ENCODE measurements at regions not wholly inside any gene's neighbourhood (a gene's known extent, or its start where the extent isn't known, plus 50 kb on each side); places are given as distances from the start of the nearest gene placed in this dataset.

DNA sequence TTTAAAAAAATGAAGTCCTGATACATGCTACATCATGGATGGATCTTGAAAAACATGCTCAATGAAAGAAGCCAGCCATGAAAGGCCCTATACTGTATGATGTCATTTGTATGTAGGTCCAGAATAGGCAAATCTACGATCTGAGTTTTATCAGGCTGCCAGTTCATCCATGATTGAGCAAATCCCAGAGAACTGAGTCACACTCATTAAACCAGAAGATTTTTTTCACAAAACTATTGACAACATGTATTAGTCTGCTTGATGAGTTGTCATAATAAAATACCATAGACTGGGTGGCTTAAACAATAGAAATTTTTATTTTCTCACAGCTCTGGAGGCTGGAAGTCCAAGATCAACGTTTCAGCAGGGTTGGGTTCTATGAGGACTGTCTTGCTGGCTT lies 130.7 kb downstream of the MREG start:
- DNase-seq: no peak
- TF ChIP-seq NFIC (IDR thresholded peaks at IDR 0.05; ENCODE audit: borderline replicate concordance): no peak
- TF ChIP-seq POLR2AphosphoS5 (IDR thresholded peaks at IDR 0.05; ENCODE audit: low read depth, low read length): no peak
- TF ChIP-seq, protein P1, sequence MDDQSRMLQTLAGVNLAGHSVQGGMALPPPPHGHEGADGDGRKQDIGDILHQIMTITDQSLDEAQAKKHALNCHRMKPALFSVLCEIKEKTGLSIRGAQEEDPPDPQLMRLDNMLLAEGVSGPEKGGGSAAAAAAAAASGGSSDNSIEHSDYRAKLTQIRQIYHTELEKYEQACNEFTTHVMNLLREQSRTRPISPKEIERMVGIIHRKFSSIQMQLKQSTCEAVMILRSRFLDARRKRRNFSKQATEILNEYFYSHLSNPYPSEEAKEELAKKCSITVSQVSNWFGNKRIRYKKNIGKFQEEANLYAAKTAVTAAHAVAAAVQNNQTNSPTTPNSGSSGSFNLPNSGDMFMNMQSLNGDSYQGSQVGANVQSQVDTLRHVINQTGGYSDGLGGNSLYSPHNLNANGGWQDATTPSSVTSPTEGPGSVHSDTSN (IDR thresholded peaks at IDR 0.05): no peak

GRCh38 chr2:215881582-215881981 lies 131.8 kb downstream of the MREG start:
- no peaks in the 10 kb centered on the region for H4K20me1 ChIP-seq (ENCODE audit: insufficient read depth)
- H3K9ac ChIP-seq: no peak overlapping the region
- H2AFZ ChIP-seq (ENCODE audit: low read depth): no peak overlapping the region
- no peaks in the 10 kb centered on the region for H3K9me2 ChIP-seq
- TF ChIP-seq TCF12 (IDR thresholded peaks at IDR 0.05) (0 out of 2 replicates have a peak, but pooled peaks have one; percentile 12), NFIC (IDR thresholded peaks at IDR 0.05; ENCODE audit: borderline replicate concordance) (peak; percentile 38; the same call in 1 of the 2 replicates), SMC3 (IDR thresholded peaks at IDR 0.05; ENCODE audit: low read depth, low read length) (no peak)
- peak overlapping the region in 1 of 2 experiments; percentile 15; a peak in 1 of 4 replicates for H3K27ac ChIP-seq (ENCODE audit: low read depth in 2 of 2, low read length in 1 of 2)
- H3K79me2 ChIP-seq (ENCODE audit: insufficient read depth): no peaks in the 10 kb centered on the region
- no peaks in the 10 kb centered on the region for H3K9me3 ChIP-seq
- ChIA-PET CTCF (interaction anchor here (0.9 to 1.4 kb wide), 3 partner anchors 14 to 33 kb away, joined by 3 to 4 read pairs (median 3); no protein-coding TSS in a partner anchor), POLR2A (no interaction called here)
- peaks cover 5% of the 10 kb centered on the region for H3F3A ChIP-seq (replicated peaks; ENCODE audit: insufficient read depth)
- WGBS (ENCODE audit: low lambda C conversion rate): 81% methylated on average over 2 of the region's 2 CpGs
- peaks cover 0 to 21% of the 10 kb centered on the region in 2 experiments; a peak in 1 of 4 replicates for H3K4me1 ChIP-seq (ENCODE audit: control insufficient read depth in 1 of 2, insufficient read depth in 2 of 2, low read depth in 1 of 2, low read length in 1 of 2)
- peaks cover 0 to under 1% of the 10 kb centered on the region in 2 experiments for H3K36me3 ChIP-seq (replicated peaks in 1 of 2; ENCODE audit: control insufficient read depth in 1 of 2, insufficient read depth in 2 of 2, low read length in 1 of 2)
- H3K27me3 ChIP-seq (ENCODE audit: insufficient read depth): no peaks in the 10 kb centered on the region
- H3K4me3 ChIP-seq (ENCODE audit: low read depth in 2 of 2, low read length in 1 of 2): no peak overlapping the region
- H3K4me2 ChIP-seq: no peak overlapping the region
- no peak for DNase-seq

More for the DNA sequence above, 130.7 kb downstream of the MREG start:
- H3F3A ChIP-seq (replicated peaks; ENCODE audit: insufficient read depth): peaks cover 5% of the 10 kb centered on the region
- no peak overlapping the region for H3K27ac ChIP-seq (ENCODE audit: low read depth in 2 of 2, low read length in 1 of 2)
- no peaks in the 10 kb centered on the region for H3K36me3 ChIP-seq (replicated peaks in 1 of 2; ENCODE audit: control insufficient read depth in 1 of 2, insufficient read depth in 2 of 2, low read length in 1 of 2)
- peaks cover 0 to 21% of the 10 kb centered on the region in 2 experiments; a peak in 1 of 4 replicates for H3K4me1 ChIP-seq (ENCODE audit: control insufficient read depth in 1 of 2, insufficient read depth in 2 of 2, low read depth in 1 of 2, low read length in 1 of 2)
- no peak overlapping the region for H3K9ac ChIP-seq
- no peak overlapping the region for H3K4me3 ChIP-seq (ENCODE audit: low read depth in 2 of 2, low read length in 1 of 2)
- H2AFZ ChIP-seq (ENCODE audit: low read depth): no peak overlapping the region
- no peaks in the 10 kb centered on the region for H3K9me3 ChIP-seq
- H3K9me2 ChIP-seq: no peaks in the 10 kb centered on the region
- no peaks in the 10 kb centered on the region for H3K79me2 ChIP-seq (ENCODE audit: insufficient read depth)
- ChIA-PET POLR2A (no interaction called here), CTCF (no interaction called here)
- H4K20me1 ChIP-seq (ENCODE audit: insufficient read depth): no peaks in the 10 kb centered on the region
- no peak overlapping the region for H3K4me2 ChIP-seq
- WGBS (ENCODE audit: low lambda C conversion rate): 59% methylated on average over 2 of the region's 2 CpGs
- no peaks in the 10 kb centered on the region for H3K27me3 ChIP-seq (ENCODE audit: insufficient read depth)

DNA sequence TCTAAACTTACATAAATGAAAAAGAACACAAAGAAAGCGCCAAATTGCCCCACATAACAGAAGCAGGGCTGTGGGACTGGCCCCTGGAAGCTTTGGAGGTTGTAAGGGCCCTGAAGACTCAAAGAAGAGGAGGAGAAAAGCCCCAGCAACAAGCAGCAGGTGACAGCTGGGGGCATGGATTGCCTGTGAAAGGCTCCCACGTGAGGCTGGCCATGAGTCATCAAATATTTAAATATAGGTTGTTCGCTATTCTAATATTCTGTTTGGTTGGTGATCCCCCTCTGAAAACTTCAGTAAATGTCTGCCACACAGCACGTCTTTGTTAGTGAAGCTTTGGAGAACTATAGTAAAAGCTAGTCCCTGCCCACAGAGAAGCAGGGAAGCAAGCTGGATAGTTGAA lies 132.4 kb downstream of the MREG start:
- no peaks in the 10 kb centered on the region for H3K27me3 ChIP-seq (ENCODE audit: insufficient read depth)
- H3K9me2 ChIP-seq: no peaks in the 10 kb centered on the region
- peaks cover 0 to 21% of the 10 kb centered on the region in 2 experiments; a peak in 1 of 4 replicates for H3K4me1 ChIP-seq (ENCODE audit: control insufficient read depth in 1 of 2, insufficient read depth in 2 of 2, low read depth in 1 of 2, low read length in 1 of 2)
- POLR2A ChIA-PET: interaction anchor here (0.6 kb wide), 1 partner anchor 261 kb away, joined by 3 read pairs; no protein-coding TSS in a partner anchor
- no peaks in the 10 kb centered on the region for H3K79me2 ChIP-seq (ENCODE audit: insufficient read depth)
- DNase-seq: no peak
- 71% methylated on average over 4 of the region's 4 CpGs for WGBS (ENCODE audit: low lambda C conversion rate)
- H3K4me3 ChIP-seq (ENCODE audit: low read depth in 2 of 2, low read length in 1 of 2): no peak overlapping the region
- H3F3A ChIP-seq (replicated peaks; ENCODE audit: insufficient read depth): peaks cover 5% of the 10 kb centered on the region
- peak overlapping the region in 1 of 2 experiments; percentile 15; a peak in 1 of 4 replicates for H3K27ac ChIP-seq (ENCODE audit: low read depth in 2 of 2, low read length in 1 of 2)
- H2AFZ ChIP-seq (ENCODE audit: low read depth): no peak overlapping the region; the same call in 1 of the 2 replicates
- H3K36me3 ChIP-seq (replicated peaks in 1 of 2; ENCODE audit: control insufficient read depth in 1 of 2, insufficient read depth in 2 of 2, low read length in 1 of 2): peaks cover 0 to 2% of the 10 kb centered on the region in 2 experiments
- no peaks in the 10 kb centered on the region for H3K9me3 ChIP-seq
- no peak overlapping the region for H3K4me2 ChIP-seq
- no peaks in the 10 kb centered on the region for H4K20me1 ChIP-seq (ENCODE audit: insufficient read depth)
- CTCF ChIA-PET: interaction anchor here (0.6 to 1.4 kb wide), 4 partner anchors 14 to 475 kb away, joined by 3 to 4 read pairs (median 3); no protein-coding TSS in a partner anchor
- H3K9ac ChIP-seq: no peak overlapping the region
- TF ChIP-seq TAF1 (IDR thresholded peaks at IDR 0.05; ENCODE audit: borderline replicate concordance, low read depth, low read length) (no peak), FOXM1 (IDR thresholded peaks at IDR 0.05; ENCODE audit: low read depth) (no peak), REST (IDR thresholded peaks at IDR 0.05; ENCODE audit: low read depth, low read length) (no peak), RXRA (IDR thresholded peaks at IDR 0.05; ENCODE audit: borderline replicate concordance, low read depth) (no peak), ELF1 (IDR thresholded peaks at IDR 0.05) (no peak), SIN3A (IDR thresholded peaks at IDR 0.05; ENCODE audit: borderline replicate concordance, low read depth, low read length) (no peak), TCF12 (IDR thresholded peaks at IDR 0.05) (no peak), POLR2AphosphoS5 (IDR thresholded peaks at IDR 0.05; ENCODE audit: low read depth, low read length) (no peak), MAX (IDR thresholded peaks at IDR 0.05; ENCODE audit: low read depth) (no peak), RAD21 (IDR thresholded peaks at IDR 0.05; ENCODE audit: low read length) (no peak), MEF2A (IDR thresholded peaks at IDR 0.05; ENCODE audit: borderline replicate concordance, low read depth) (no peak)
- TF ChIP-seq, protein P1 (IDR thresholded peaks at IDR 0.05): no peak
- TF ChIP-seq, protein P2, sequence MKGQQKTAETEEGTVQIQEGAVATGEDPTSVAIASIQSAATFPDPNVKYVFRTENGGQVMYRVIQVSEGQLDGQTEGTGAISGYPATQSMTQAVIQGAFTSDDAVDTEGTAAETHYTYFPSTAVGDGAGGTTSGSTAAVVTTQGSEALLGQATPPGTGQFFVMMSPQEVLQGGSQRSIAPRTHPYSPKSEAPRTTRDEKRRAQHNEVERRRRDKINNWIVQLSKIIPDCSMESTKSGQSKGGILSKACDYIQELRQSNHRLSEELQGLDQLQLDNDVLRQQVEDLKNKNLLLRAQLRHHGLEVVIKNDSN (IDR thresholded peaks at IDR 0.05; ENCODE audit: borderline replicate concordance, low read depth): no peak

Data from SK-N-SH (cell line).